Uterus (tissue), 2 donors: ENCODE measurements at regions not wholly inside any gene's neighbourhood (a gene's known extent, or its start where the extent isn't known, plus 50 kb on each side); places are given as distances from the start of the nearest gene placed in this dataset.

Source experiments
- CTCF ChIP-seq, 4 experiments: fragments of 200-600 bp in 2 of 4; fragments of 450-650 bp in 2 of 4; sonication (generic) in 2 of 4; IDR thresholded peaks; one replicate each; pipeline ENCODE4 v1.5.1; 2016 to 2019; ENCODE audit warnings: antibody characterized with exemption in 4 of 4, mild to moderate bottlenecking in 2 of 4, moderate library complexity in 1 of 4
- POLR2A ChIP-seq, 2 donors: fragments of 450-650 bp; IDR thresholded peaks; one replicate each; pipeline ENCODE4 v1.6.1; 2016; ENCODE audit warnings: antibody characterized with exemption in 2 of 2, mild to moderate bottlenecking in 1 of 2, moderate library complexity in 1 of 2

DNA sequence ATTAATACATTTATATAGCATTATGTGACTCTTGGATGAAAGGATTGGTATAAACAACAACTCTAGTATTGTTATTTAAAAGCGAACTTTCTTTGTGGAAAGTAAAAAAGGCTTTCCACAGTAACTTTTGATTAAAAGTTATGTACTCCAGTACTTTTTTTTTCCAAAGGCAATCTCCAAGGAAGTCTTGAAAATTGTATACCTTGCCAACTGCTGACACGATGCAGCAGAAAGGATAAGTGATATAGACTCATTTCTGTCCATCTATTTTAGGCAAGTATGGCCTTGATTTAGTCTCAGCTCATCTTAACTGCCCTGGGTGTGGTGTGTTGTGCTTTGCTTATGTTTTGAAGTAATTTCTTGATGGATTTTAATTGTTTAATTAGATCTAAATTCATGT is 79.7 kb downstream of the OTOL1 start:
- TF ChIP-seq CTCF (IDR thresholded peaks at IDR 0.05) (no peak), POLR2A (IDR thresholded peaks at IDR 0.05) (no peak)
